ENCODE measurements at regions not wholly inside any gene's neighbourhood (a gene's known extent, or its start where the extent isn't known, plus 50 kb on each side); places are given as distances from the start of the nearest gene placed in this dataset.

GRCh38 chr5:27524515-27524914 lies 486.1 kb upstream of the CDH9 start:
- H3K27me3 Mint-ChIP-seq (ENCODE audit: insufficient read depth, low read depth) = no peaks in the 10 kb centered on the region
- Histone ChIP-seq H3K79me2 (ENCODE audit: low read depth) (no peaks in the 10 kb centered on the region), H2AFZ (replicated peaks) (no peak overlapping the region), H3F3A (ENCODE audit: low read depth) (no peaks in the 10 kb centered on the region), H3K4me2 (no peak overlapping the region), H3K9ac (no peak overlapping the region), H3K27me3 (no peaks in the 10 kb centered on the region), H3K4me1 (no peaks in the 10 kb centered on the region), H3K9me3 (ENCODE audit: low read depth) (no peaks in the 10 kb centered on the region), H3K27ac (no peak overlapping the region), H4K20me1 (ENCODE audit: low read depth) (no peaks in the 10 kb centered on the region), H3K4me3 (no peak overlapping the region), H3K36me3 (no peaks in the 10 kb centered on the region)
- H3K4me3 Mint-ChIP-seq = no peak overlapping the region
- no peaks in the 10 kb centered on the region for H3K36me3 Mint-ChIP-seq
- no peaks in the 10 kb centered on the region for H3K4me1 Mint-ChIP-seq
- no peak overlapping the region for H3K27ac Mint-ChIP-seq
- no peaks in the 10 kb centered on the region for H3K9me3 Mint-ChIP-seq
- no peak for DNase-seq (ENCODE audit: low spot score)
- TF ChIP-seq CTCF (IDR thresholded peaks at IDR 0.05) = no peak
- no peak for TF ChIP-seq EZH2phosphoT487 (IDR thresholded peaks at IDR 0.05)
- no peak for TF ChIP-seq EZH2 (IDR thresholded peaks at IDR 0.05)

DNA sequence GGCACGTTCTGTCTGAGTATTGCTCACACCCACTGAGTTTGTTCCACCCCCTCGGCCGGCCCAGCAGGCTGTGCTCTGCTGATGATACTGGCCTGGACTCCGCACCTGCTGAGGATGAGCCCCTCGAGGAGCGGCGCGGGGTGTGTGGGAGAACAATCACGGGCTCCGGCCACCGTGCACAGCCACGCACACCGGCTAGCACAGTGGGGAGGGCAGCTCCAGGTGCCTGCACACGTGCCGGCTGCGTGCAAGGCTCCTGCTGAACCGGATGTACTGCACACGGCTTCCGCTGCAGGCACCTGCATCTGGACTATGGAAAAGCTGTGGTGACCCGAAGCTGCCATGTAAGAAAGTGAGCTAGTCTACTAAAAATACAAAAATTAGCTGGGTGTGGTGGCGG lies 485.2 kb upstream of the CDH9 start:
- Histone ChIP-seq H3K79me2 (ENCODE audit: low read depth) (no peaks in the 10 kb centered on the region), H3K27me3 (no peaks in the 10 kb centered on the region), H3K4me3 (no peak overlapping the region), H2AFZ (replicated peaks) (no peak overlapping the region), H3K9ac (no peak overlapping the region), H3K27ac (no peak overlapping the region), H4K20me1 (ENCODE audit: low read depth) (no peaks in the 10 kb centered on the region), H3K4me1 (no peaks in the 10 kb centered on the region), H3F3A (ENCODE audit: low read depth) (no peaks in the 10 kb centered on the region), H3K9me3 (ENCODE audit: low read depth) (no peaks in the 10 kb centered on the region), H3K4me2 (no peak overlapping the region), H3K36me3 (no peaks in the 10 kb centered on the region)
- Mint-ChIP-seq H3K9me3 (peaks cover 6% of the 10 kb centered on the region), H3K36me3 (peaks cover 2% of the 10 kb centered on the region), H3K4me1 (no peaks in the 10 kb centered on the region), H3K27me3 (ENCODE audit: insufficient read depth, low read depth) (no peaks in the 10 kb centered on the region), H3K27ac (no peak overlapping the region), H3K4me3 (no peak overlapping the region)
- DNase-seq (ENCODE audit: low spot score) = no peak
- no peak for TF ChIP-seq EZH2phosphoT487 (IDR thresholded peaks at IDR 0.05)
- no peak for TF ChIP-seq EZH2 (IDR thresholded peaks at IDR 0.05)
- no peak for TF ChIP-seq CTCF (IDR thresholded peaks at IDR 0.05)

GRCh38 chr5:27516437-27516836 lies 478.1 kb upstream of the CDH9 start:
- Mint-ChIP-seq H3K4me3 (no peak overlapping the region), H3K4me1 (no peaks in the 10 kb centered on the region), H3K36me3 (peaks cover 2% of the 10 kb centered on the region), H3K27ac (no peak overlapping the region), H3K27me3 (ENCODE audit: insufficient read depth, low read depth) (no peaks in the 10 kb centered on the region), H3K9me3 (peaks cover 8% of the 10 kb centered on the region)
- no peak for DNase-seq (ENCODE audit: low spot score)
- H2AFZ ChIP-seq (replicated peaks) = no peak overlapping the region
- no peak overlapping the region for H3K9ac ChIP-seq
- H3K4me1 ChIP-seq = no peaks in the 10 kb centered on the region
- H3K79me2 ChIP-seq (ENCODE audit: low read depth) = no peaks in the 10 kb centered on the region
- H3K9me3 ChIP-seq (ENCODE audit: low read depth) = no peaks in the 10 kb centered on the region
- no peaks in the 10 kb centered on the region for H3K27me3 ChIP-seq
- no peaks in the 10 kb centered on the region for H3K36me3 ChIP-seq
- H3K4me2 ChIP-seq = no peak overlapping the region
- no peaks in the 10 kb centered on the region for H4K20me1 ChIP-seq (ENCODE audit: low read depth)
- H3K27ac ChIP-seq = no peak overlapping the region
- no peak overlapping the region for H3K4me3 ChIP-seq
- no peaks in the 10 kb centered on the region for H3F3A ChIP-seq (ENCODE audit: low read depth)
- TF ChIP-seq CTCF (IDR thresholded peaks at IDR 0.05) = no peak

DNA sequence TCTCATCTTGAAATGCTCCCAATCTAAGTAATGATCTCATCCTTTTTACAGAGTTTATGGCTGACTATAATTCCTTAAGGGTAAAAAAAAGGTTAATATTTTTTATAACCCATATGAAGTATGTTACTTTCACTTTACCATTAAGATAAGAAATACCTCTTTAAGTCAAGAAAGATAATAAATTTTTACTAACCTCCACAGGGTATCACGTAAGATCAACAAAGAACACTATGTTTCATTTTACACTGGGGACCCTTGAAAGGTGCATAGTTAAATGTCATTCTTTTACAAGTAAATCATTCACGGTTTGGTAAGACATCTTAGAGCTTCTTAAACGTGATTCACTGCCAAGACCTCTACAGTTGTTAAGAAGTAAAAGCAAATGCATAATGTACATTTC lies 472.7 kb upstream of the CDH9 start:
- H3K27me3 Mint-ChIP-seq (ENCODE audit: insufficient read depth, low read depth) = no peaks in the 10 kb centered on the region
- no peak overlapping the region for H3K27ac ChIP-seq
- no peaks in the 10 kb centered on the region for H3K27me3 ChIP-seq
- H3K4me1 Mint-ChIP-seq = no peaks in the 10 kb centered on the region
- no peak overlapping the region for H3K4me3 Mint-ChIP-seq
- H3K79me2 ChIP-seq (ENCODE audit: low read depth) = no peaks in the 10 kb centered on the region
- no peaks in the 10 kb centered on the region for H3K36me3 ChIP-seq
- H3K4me1 ChIP-seq = no peaks in the 10 kb centered on the region
- no peak for DNase-seq (ENCODE audit: low spot score)
- H4K20me1 ChIP-seq (ENCODE audit: low read depth) = no peaks in the 10 kb centered on the region
- H3F3A ChIP-seq (ENCODE audit: low read depth) = no peaks in the 10 kb centered on the region
- no peak overlapping the region for H3K4me3 ChIP-seq
- TF ChIP-seq EZH2phosphoT487 (IDR thresholded peaks at IDR 0.05) (no peak), CTCF (IDR thresholded peaks at IDR 0.05) (no peak), EZH2 (IDR thresholded peaks at IDR 0.05) (no peak)
- no peaks in the 10 kb centered on the region for H3K9me3 ChIP-seq (ENCODE audit: low read depth)
- no peaks in the 10 kb centered on the region for H3K9me3 Mint-ChIP-seq
- H3K9ac ChIP-seq = no peak overlapping the region
- H3K27ac Mint-ChIP-seq = no peak overlapping the region
- H3K36me3 Mint-ChIP-seq = no peaks in the 10 kb centered on the region
- H3K4me2 ChIP-seq = no peak overlapping the region
- H2AFZ ChIP-seq (replicated peaks) = no peak overlapping the region
